Endothelial cell (in vitro differentiated cells): ENCODE measurements at regions not wholly inside any gene's neighbourhood (a gene's known extent, or its start where the extent isn't known, plus 50 kb on each side); places are given as distances from the start of the nearest gene placed in this dataset.
"Not testable (repeated sequence)": the region's sequence is repeated elsewhere in the genome, so short reads cannot be mapped to it uniquely, and the experiment has no call there.

ENCODE experiments used
- DNase-seq: peaks from one replicate; pipeline ENCODE4 v3.0.0; 2021; ENCODE audit warnings: low spot score
- H3K27ac Mint-ChIP-seq: one replicate; pipeline ENCODE4 v1.8.0; 2021; ENCODE audit warnings: mixed read lengths, inconsistent platforms; ENCODE audit not compliant: unreplicated experiment
- H3K27me3 Mint-ChIP-seq: one replicate; pipeline ENCODE4 v1.8.0; 2021; ENCODE audit warnings: mild to moderate bottlenecking, moderate library complexity, mixed read lengths, inconsistent platforms; ENCODE audit not compliant: unreplicated experiment
- H3K36me3 Mint-ChIP-seq: one replicate; pipeline ENCODE4 v1.8.0; 2021; ENCODE audit warnings: mild to moderate bottlenecking, low read depth, mixed read lengths, inconsistent platforms; ENCODE audit not compliant: unreplicated experiment
- H3K4me1 Mint-ChIP-seq: one replicate; pipeline ENCODE4 v1.8.0; 2021; ENCODE audit warnings: mild to moderate bottlenecking, mixed read lengths, inconsistent platforms; ENCODE audit not compliant: unreplicated experiment
- H3K4me3 Mint-ChIP-seq: one replicate; pipeline ENCODE4 v1.8.0; 2021; ENCODE audit warnings: mild to moderate bottlenecking, mixed read lengths, inconsistent platforms; ENCODE audit not compliant: unreplicated experiment
- H3K9me3 Mint-ChIP-seq: one replicate; pipeline ENCODE4 v1.8.0; 2021; ENCODE audit warnings: mixed read lengths, inconsistent platforms; ENCODE audit not compliant: unreplicated experiment
- TF ChIP-seq, protein P1 (sequence below): fragments of 200-600 bp; sonication (generic); IDR thresholded peaks from one replicate; pipeline ENCODE4 v1.5.0; 2021; ENCODE audit warnings: antibody characterized with exemption; ENCODE audit not compliant: unreplicated experiment

DNA sequence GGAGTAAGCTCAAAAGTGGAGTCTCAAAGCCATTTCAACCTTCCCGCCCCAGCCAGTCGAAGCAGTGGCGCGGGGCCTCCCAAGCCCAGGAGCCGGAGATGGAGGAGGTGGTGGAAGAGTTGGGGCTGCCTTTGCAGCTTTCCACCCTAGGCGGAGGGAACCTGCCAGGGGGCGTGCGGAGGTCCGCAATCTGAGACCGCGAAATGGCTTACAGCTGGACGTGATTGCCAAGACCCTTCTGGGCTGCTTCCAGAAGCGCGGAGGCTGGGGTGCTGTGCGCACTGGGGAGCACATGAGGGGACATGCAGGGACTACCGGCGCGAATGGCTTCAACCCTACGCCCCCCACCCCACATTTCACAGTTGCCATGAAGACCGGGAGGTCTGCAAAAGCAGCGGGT, 86.2 kb downstream of the PRR15 start:
- Mint-ChIP-seq H3K9me3 (no peaks in the 10 kb centered on the region), H3K36me3 (peaks cover 4% of the 10 kb centered on the region), H3K4me3 (no peak overlapping the region), H3K27ac (no peak overlapping the region), H3K4me1 (peaks cover 7% of the 10 kb centered on the region), H3K27me3 (no peaks in the 10 kb centered on the region)
- TF ChIP-seq, protein P1, sequence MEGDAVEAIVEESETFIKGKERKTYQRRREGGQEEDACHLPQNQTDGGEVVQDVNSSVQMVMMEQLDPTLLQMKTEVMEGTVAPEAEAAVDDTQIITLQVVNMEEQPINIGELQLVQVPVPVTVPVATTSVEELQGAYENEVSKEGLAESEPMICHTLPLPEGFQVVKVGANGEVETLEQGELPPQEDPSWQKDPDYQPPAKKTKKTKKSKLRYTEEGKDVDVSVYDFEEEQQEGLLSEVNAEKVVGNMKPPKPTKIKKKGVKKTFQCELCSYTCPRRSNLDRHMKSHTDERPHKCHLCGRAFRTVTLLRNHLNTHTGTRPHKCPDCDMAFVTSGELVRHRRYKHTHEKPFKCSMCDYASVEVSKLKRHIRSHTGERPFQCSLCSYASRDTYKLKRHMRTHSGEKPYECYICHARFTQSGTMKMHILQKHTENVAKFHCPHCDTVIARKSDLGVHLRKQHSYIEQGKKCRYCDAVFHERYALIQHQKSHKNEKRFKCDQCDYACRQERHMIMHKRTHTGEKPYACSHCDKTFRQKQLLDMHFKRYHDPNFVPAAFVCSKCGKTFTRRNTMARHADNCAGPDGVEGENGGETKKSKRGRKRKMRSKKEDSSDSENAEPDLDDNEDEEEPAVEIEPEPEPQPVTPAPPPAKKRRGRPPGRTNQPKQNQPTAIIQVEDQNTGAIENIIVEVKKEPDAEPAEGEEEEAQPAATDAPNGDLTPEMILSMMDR: no peak
- DNase-seq: no peak

DNA sequence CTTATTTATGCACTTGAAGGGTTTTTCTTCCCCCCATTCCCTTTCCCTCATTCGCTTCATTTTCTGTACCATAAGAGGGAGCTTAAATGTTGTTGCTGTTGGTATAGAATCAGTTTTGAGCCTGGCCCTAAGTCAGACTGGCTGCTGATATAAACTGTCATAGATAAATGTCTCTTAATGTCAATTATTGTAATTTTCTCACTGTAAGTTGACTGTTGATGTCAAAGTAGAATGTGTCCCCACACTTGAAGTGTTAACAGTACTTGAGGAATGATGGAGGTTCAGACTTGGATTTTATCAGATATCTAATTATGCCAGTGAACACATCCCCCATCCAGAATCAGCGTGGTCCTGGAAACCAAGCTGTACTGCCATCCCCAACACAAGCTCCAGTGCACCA, 87.8 kb downstream of the PRR15 start:
- peaks cover 7% of the 10 kb centered on the region for H3K4me1 Mint-ChIP-seq
- no peaks in the 10 kb centered on the region for H3K27me3 Mint-ChIP-seq
- no peak overlapping the region for H3K4me3 Mint-ChIP-seq
- H3K9me3 Mint-ChIP-seq: no peaks in the 10 kb centered on the region
- no peak for DNase-seq
- no peak overlapping the region for H3K27ac Mint-ChIP-seq
- peaks cover 4% of the 10 kb centered on the region for H3K36me3 Mint-ChIP-seq
- TF ChIP-seq, protein P1: no peak

DNA sequence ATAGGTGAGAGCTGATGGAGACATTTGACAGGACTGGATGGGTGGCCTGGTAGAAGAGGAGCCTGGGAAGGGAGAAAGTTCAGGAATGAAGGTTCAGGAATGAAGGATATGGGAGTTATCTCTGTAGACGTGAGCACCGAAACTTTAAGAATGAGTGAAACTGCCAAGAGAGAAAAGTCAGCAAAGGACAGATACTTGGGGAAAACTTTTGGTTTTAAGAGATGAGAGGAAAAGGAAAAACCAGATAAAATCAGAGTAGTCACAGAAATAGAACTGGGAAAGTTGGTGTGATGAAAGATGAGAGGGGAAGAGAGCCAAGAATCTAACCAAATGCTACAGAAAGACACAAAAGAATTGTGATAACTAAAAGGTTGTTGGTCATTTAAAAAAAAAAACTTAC, 88.9 kb downstream of the PRR15 start:
- Mint-ChIP-seq H3K4me3 (no peak overlapping the region), H3K4me1 (peaks cover 2% of the 10 kb centered on the region), H3K27ac (no peak overlapping the region), H3K36me3 (peaks cover 4% of the 10 kb centered on the region), H3K27me3 (no peaks in the 10 kb centered on the region), H3K9me3 (no peaks in the 10 kb centered on the region)
- TF ChIP-seq, protein P1: no peak
- no peak for DNase-seq

DNA sequence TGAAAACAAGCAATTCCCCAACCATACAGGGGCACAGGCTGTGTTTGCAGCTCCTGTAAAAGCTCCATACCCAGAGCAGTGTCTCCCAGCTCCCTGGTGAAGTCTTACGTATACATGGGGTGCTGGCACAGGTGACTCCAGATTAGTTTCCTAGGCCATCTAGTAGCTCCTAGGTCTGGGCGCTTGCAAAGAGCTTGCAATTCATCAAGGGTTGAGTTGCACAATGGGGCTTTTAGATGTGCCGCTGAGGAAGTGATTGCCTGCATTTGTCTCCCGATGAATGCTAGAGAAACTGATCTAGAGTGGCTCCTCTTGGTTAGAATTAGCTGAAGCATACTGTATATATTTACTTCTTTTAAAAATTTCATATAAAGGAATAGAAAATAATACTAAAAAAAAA, 90.7 kb downstream of the PRR15 start:
- not testable (repeated sequence) for H3K4me3 Mint-ChIP-seq, H3K36me3 Mint-ChIP-seq, H3K9me3 Mint-ChIP-seq, H3K27me3 Mint-ChIP-seq, H3K4me1 Mint-ChIP-seq, DNase-seq, H3K27ac Mint-ChIP-seq

DNA sequence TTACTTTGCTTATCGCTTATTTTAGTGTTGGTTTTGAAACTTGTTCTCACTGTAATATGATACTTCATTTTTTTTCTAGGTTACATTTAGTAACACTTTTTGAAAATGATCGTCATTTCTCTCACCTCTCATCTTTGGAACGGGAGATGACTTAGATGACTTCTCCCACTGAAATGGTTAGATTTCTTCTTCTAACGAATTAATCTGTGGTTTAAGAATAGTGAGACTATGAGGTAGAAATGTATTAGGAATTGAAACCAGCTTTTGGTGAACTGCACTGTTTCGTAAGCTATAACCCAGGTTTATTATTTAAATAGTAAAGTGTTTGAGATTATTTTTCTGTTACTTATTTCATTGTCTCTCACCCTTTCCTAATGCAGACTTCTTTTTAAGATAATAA, 93.7 kb downstream of the PRR15 start:
- H3K36me3 Mint-ChIP-seq: no peaks in the 10 kb centered on the region
- H3K27ac Mint-ChIP-seq: no peak overlapping the region
- H3K27me3 Mint-ChIP-seq: no peaks in the 10 kb centered on the region
- H3K9me3 Mint-ChIP-seq: no peaks in the 10 kb centered on the region
- TF ChIP-seq, protein P1: no peak
- H3K4me3 Mint-ChIP-seq: no peak overlapping the region
- DNase-seq: no peak
- no peaks in the 10 kb centered on the region for H3K4me1 Mint-ChIP-seq

DNA sequence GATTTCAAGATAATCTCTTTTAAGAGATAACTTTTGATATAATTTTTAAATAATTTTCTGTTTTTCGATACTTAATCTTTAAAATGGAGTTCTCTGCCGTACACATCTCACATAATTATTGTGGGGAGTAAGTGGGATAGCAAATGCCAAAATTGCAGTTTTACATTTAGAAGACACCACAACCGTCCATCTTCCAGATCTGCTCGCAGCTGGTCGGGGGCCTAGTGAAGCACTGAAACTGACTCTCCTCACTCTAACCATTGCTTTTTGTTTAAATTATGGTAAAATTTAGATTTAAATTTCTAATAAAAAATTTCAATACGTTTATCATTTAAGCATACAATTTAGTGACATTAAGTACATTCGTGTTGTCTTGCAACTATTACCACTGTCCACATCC, 94.2 kb downstream of the PRR15 start:
- no peaks in the 10 kb centered on the region for H3K36me3 Mint-ChIP-seq
- no peak overlapping the region for H3K4me3 Mint-ChIP-seq
- TF ChIP-seq, protein P1: no peak
- H3K9me3 Mint-ChIP-seq: no peaks in the 10 kb centered on the region
- H3K4me1 Mint-ChIP-seq: no peaks in the 10 kb centered on the region
- no peak for DNase-seq
- no peak overlapping the region for H3K27ac Mint-ChIP-seq
- no peaks in the 10 kb centered on the region for H3K27me3 Mint-ChIP-seq

DNA sequence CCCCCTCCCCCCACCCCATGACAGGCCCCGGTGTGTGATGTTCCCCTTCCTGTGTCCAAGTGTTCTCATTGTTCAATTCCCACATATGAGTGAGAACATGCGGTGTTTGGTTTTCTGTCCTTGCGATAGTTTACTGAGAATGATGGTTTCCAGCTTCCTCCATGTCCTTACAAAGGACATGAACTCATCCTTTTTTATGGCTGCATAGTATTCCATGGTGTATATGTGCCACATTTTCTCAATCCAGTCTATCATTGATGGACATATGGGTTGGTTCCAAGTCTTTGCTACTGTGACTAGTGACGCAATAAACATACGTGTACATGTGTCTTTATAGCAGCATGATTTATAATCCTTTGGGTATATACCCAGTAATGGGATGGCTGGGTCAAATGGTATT, 95.6 kb downstream of the PRR15 start:
- H3K4me3 Mint-ChIP-seq, DNase-seq, H3K27me3 Mint-ChIP-seq, H3K4me1 Mint-ChIP-seq, H3K36me3 Mint-ChIP-seq, H3K9me3 Mint-ChIP-seq, H3K27ac Mint-ChIP-seq: not testable (repeated sequence)

DNA sequence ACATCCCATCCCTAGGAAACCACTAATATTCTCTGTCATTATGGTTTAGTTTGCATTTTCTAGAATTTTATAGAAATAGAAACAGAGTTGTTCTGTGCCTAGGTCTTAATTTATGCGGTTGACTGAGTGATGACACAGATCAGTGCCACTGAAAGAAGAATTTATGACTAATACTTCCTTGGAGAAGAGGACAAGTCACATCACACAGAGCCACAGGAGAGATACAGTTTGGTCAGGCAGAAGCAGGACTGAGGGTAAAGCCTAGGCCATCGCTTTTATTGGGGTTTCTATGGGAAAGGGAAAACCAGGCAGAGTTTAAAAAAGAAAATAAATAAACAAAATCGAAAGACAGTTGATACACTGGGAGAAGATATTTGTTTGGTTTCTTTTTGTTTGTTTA, 99.3 kb downstream of the PRR15 start:
- DNase-seq, H3K27me3 Mint-ChIP-seq, H3K27ac Mint-ChIP-seq, H3K4me3 Mint-ChIP-seq, H3K4me1 Mint-ChIP-seq, H3K36me3 Mint-ChIP-seq, H3K9me3 Mint-ChIP-seq: not testable (repeated sequence)
